Lung microvascular endothelial cell (primary cell): ENCODE measurements at regions not wholly inside any gene's neighbourhood (a gene's known extent, or its start where the extent isn't known, plus 50 kb on each side); places are given as distances from the start of the nearest gene placed in this dataset.
A peak's percentile ranks its signal among the peaks of the same experiment; 100 is the strongest.

ENCODE experiments used
- DNase-seq, 2 donors: peaks; one replicate each; pipeline versions ENCODE4 v3.0.0 to v3.0.0-alpha.2; 2010; ENCODE audit warnings: low read depth in 2 of 2

DNA sequence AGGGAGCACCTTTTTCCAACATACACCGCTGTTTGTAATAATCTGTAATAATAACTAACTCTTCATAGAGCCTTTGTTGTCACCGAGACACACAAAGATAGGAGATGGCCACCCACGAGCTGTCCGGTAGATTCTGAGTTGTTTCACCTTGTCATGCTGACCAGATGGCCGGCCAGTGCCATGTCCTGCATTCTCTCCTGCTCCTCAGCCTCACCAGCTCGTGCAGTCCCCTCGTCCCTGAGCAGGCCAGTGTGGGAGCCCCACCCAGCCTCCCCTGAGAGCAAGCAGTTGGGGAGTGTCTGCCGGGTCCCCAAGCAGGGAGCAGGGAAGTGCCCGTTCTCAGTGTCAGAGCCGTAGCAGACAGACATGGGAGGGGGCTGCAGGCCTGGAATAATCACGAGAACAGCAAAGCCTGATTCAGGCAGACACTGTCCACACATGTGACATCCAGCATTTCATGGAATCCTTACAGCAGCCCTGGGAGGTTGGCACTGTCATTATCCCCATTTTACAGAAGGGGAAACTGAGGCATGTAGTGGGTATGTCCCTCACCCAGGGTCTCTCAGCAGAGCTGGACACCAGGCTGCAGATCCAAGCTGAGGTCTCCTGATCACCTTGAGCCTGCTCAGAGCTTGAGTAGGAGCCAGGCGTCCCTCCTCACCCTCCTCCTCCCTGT, 178.5 kb upstream of the CIBAR2 start:
- no peak for DNase-seq

DNA sequence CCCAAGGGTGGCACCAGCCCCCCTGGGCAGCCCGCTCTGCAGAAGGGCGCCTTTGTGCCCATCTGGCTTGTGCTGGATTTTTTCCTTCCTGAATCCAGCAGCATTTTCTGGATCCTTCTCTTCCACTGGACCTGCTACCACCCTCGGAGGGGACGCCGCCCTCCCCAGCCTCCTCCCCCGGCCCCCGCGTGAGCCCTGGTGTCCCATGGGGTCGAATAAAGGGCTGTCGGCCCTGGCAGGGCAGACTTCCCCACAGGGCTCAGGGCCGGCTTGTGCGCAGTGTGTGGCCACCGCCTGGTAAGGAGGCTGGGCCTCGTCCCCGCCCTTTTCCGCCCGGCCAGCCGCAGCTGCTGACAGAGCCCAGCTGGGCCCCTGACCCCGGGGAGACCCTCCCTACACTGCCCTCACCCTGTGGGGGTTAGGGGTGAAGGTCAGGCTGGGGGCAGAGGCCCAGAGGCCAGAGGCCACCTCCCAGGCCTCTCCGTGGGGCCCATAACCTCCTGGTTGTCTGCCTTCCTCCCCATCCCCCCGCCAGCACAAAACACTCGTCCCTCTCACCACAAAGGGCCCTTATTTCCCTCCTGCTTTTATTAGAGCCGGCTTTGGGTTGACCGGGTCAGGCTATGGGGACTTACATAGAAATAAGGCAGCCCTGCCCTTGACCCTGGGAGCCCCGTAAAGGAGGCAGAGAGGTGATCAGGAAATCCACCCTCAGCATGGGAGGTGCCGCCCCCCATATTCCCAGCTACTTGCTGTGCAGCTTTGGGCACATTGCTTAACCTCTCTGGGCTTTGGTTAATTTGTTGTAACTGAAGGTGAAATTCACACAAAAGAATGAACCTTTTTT, 179.3 kb upstream of the CIBAR2 start:
- peak; percentile 32 to 45 for DNase-seq

DNA sequence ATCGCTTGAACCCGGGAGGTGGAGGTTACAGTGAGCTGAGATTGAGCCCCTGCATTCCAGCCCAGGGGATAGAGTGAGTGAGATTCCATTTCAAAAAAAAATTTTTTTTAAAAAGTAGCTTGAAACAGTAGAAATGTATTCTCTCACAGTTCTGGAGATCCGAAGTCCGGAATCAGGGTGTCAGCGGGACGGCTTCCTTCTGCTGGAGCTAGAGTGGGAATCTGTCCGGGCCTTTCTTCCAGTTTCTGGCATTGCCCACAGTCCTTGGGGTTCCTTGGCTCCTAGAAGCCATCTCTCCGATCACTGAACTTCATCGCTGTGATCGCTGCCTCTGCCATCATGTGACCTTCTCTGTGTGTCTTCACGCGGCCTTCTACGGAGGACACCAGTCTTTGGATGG, 181.2 kb upstream of the CIBAR2 start:
- DNase-seq, result no peak

DNA sequence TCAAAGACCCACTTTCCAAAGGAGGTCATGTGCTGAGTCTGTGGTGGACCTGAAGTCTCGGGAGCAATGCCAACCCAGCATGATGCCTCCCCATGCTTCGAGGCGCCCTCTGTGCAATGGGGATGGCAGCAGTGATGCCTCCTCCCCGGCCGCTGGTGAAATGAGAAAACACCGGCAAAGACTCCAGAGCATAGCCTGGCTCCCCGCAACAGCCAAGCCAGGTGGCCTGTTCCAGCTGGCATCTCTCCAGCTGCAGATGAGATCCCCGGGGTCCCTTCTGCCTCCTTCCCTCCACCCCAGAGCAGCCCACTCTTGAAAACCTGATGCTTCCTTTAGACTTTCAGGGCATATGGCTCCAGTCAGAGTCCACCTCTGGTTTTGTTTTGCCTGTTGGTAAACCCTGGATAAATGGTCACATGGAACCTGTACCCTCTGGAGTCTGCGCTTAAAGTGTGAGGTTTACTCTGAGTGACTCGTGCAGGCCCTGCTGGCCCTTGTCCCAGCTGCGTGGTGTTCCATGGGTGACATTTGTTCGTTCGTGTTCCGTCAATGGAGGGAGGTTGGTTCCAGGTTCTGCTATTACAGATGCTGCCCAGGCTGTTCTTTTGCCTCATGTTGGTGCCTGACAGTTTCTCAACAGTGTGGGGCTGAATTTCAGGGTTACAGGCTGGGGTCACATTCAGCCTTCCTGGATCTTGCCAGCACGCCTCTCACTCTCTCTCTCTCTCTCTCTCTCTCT, 181.8 kb upstream of the CIBAR2 start:
- DNase-seq, result no peak

DNA sequence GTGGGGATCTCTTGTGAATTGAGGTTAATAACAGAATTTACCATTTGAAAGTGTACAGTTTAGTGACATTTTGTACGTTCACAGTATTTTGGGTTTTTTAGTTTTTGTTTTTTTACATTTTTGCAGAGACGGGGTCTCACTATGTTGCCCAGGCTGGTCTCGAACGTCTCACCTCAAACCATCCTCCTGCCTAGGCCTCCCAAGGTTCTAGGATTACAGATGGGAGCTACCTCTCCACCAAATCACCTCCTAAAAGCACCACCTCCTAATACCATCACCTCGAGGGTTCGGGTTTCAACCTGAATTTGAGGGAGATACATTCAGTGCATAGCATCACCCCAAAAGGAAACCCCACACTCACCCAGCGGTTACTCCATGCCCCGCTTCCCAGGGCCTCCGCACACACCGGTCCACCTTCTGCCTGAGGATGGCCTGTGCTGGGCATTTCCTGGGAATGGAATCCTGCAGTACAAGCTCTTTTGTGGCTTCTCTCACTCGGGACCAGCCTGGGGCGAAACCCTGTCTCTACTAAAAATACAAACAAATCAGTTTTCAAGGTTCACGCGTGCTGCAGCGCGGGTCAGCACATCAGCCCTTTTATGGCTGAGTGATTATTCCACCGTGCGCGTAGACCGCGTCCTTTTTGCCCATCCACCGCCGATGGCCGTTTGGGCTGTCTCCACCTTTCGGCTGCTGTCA, 182.7 kb upstream of the CIBAR2 start:
- no peak for DNase-seq

DNA sequence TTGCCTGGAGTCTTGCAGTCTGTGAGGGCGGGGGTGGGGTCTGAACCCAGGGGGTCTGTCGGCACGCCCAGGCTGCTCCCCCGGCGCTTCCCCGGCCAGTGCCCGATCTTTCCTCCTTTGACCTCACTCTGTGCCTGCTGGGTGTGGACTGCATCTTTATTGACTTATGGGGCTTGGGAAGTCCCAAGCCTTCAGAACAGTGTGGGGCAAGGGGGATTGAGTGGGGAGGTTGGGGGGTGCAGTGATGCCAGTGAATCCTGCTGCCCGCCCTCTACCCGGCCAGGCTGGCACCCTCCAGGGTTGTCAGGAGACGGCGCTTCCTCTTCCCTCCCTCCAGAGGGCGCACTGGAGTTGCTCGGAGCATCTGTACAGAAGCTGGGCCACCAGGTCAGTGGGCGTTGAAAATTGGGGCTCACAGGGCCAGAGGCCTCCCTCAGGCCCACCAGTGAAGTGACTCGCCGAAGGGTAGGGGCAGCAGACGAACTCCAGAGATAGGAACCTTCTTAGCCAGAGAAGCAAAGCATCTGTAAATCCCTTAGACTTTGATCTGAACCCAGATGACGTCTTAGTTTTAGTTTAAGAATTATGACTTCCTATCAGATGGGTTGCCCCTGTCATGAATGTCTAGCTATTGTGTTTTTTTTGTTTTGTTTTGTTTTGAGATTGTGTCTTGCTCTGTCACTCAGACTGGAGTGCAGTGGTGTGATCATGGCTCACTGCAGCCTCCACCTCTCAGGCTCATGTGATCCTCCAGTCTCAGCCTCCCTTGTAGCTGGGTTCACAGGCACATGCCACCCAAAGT, 184.8 kb upstream of the CIBAR2 start:
- DNase-seq, result peak; percentile 30 to 46

DNA sequence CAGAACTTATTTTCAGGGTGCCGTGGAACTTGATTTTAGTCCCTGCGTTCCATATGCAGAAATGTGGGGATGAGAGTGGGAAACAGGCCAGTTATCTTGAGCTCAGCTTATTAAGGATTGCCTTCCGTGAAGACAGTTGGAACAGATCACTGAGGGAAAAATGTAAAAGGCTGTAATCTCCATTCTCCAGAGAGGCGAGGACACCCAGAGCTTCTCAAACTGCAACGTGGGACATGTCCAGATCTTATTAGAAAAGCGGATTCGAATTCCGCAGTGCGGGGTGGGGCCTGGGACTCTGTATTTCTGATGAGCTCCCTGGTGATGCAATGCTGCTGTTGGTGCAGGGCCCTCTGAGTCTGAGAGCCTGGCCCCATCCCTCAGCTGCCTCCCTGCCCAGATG, 185.6 kb upstream of the CIBAR2 start:
- no peak for DNase-seq

DNA sequence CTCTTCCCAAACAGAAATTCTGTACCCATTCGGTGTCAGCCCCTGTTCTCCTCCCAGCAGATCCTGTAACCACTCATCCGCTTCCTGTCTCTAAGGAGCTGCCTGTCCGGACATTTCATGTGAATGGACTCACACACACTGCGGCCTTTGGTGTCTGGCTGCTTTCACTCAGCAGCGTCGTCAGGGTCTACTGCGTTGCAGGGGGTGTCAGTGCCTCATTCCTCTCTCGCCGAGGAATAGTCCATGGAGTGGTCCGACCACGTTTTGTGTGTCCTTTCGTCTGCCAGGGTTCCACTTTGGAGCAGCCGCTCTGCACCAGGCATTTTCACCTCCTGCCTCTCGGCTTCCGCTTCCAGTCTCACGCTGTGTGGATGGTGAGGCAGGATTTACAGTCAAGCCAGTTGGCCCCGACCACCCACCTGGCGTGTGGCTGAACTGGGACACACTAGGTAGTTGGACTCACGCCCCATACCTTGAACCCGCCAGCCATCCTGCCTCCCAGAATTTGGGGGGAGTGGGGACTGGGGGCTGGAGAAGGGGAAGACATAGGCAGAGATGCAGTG, 188.2 kb upstream of the CIBAR2 start:
- no peak for DNase-seq

DNA sequence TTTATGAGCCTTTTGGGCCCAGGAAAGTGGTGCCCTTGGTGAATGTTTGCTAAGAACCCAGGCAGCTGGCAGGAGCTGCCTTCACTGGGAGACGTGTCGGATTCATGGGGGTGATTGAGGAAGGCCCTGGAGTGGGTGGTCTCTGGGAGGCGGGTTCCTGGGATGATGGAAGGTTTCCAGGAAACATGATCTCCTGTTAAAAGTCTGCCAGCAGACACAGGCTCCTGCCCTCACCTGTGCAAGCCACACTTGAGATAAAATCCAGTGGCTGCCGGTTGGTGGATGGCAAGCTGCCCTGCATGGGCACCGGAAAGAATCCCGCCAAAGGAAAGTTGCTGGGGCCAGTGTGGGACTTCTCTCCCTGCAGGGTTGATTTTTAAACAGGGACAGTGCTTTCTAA, 189.0 kb upstream of the CIBAR2 start:
- no peak for DNase-seq

DNA sequence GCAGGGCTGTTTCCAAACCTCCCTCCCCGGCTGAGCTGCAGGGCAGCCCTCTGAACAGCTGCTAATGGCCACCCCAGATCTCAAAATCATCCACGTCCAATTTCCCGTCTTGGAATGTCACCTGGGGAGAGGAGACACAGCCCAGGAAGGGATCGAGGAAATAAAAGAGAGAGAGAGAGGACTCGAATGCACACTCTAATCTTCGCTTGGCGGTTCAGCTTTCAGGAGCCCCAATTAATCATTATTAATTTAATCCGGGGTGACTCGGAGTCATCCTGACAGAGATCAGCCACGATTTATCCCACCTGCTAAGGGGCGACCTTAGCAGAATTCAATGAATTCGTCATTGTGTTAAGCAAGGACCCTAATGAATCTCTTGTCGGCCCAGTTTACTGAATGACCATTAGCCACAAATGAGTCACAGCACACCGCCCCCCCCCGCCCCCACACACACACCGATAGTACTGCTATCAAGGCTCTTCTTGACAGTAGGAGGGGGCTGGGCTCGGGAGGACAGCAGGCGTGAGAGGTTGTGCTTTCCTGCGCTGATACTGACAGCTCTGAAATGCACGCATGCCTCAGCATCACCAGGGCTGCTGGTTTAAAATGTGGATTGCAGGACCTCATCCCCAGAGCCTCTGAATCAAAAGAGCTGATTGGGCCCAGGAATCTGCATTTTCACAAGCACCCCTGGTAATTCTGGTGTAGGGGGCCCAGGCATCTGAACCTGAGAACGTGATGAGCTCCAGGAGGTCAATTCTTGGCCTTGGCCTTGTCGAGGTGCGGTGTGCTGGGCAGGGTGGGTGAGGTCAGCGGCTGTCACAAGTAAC, 190.0 kb upstream of the CIBAR2 start:
- DNase-seq, result no peak

DNA sequence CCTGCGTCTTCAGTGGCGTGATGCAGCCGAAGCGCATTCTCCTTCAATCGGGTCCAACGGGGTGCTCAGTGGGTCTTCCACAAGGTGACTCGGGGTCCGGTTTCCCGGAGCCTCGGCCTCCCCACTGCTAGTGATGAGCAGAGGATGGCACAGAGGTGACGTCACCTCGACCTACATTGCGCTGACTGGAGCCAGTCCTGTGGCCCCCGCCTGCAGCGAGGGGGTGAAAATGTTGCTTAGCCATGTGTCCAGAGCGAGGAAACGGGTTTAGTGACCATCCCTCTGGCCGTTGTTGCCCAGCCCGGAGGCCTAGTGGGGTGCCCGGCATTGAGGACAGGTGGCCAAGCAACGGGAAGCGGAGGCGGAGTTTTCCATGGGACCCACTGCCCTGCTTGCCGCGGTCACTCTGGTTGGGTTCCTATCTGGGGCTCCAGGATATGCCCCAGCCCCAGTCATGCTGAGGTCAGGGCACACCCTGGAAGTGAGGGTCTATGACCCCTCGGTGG, 190.6 kb upstream of the CIBAR2 start:
- no peak for DNase-seq

DNA sequence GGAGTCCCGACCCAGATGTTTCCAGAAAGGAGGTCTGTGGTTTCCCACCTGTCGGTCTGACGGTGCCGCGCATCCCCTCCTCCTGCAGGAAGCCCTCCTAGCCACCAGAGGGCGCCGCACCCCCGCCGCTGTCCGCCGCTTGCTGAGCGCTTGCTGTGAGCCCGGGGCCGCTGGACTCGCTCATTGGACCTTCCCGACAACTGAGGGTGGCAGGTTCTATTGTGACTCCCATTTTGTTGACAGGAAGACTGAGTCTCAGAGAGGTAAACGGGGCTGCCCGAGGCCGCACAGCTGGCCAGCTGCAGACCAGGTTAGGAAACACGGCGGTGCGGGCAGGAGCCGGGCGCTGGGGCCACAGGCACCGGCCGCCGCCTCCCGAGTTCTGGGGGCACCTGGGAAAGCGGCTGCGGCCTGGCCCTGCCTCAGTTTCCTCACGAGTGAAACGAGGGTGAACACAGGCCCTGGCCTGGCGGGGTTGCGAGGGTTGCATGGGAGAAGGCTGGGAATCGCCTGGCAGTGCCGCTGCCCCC, 191.1 kb upstream of the CIBAR2 start:
- peak; percentile 50 to 76 for DNase-seq

DNA sequence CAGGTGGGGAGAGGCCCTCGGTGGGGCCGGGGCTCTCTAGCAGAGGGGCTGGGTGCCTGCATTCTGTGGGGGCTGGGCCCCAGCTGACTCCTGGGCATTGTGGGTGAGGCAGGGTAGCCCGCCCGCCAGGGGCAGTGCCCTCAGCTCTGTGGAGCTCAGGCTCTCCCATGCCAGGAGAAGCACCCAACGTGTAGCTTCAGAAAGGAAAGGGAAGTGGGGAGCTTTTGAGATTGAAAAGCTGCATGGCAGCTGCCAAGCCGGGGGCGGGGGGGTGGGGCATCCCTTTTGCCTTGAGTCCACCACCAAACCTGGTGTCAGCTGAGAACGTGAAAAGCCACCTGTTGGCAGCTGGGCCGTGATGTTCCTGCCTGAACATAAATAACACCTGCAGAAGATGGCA, 192.1 kb upstream of the CIBAR2 start:
- DNase-seq, result no peak

DNA sequence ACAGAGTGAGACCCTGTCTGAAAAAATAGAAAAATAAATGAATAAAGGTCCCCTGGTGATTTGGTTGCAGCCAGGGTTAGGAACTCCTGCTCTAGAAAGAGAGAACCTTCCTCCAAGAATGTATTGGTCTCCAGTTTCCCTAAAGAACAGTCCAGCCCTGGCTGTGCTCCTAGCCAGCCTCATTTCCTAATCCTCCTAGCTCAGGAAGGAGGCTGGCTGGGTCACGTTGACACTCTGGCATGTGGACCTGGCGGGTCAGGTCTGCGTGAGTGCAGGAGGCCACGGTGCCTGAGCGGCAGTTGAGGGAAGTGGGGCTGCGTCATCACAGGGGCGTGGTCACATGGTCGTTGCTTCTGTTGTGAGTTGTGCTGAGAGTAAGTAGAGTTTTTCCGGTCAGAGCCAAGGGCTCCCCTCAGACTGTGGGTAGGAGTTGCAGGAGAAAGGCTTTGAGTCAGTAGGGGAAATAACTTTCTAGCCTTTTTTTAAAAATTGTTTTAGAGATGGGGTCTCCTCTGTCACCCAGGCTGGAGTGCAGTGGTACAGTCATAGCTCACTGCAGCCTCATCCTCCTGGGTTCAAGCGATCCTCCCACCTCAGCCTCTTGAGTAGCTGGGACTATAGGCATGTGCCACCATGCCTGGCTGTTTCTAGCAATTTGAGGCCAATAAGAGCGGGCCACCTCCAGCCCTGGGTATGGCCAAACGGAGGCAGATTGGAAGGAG, 194.0 kb upstream of the CIBAR2 start:
- DNase-seq, result peak; percentile 85 to 87

DNA sequence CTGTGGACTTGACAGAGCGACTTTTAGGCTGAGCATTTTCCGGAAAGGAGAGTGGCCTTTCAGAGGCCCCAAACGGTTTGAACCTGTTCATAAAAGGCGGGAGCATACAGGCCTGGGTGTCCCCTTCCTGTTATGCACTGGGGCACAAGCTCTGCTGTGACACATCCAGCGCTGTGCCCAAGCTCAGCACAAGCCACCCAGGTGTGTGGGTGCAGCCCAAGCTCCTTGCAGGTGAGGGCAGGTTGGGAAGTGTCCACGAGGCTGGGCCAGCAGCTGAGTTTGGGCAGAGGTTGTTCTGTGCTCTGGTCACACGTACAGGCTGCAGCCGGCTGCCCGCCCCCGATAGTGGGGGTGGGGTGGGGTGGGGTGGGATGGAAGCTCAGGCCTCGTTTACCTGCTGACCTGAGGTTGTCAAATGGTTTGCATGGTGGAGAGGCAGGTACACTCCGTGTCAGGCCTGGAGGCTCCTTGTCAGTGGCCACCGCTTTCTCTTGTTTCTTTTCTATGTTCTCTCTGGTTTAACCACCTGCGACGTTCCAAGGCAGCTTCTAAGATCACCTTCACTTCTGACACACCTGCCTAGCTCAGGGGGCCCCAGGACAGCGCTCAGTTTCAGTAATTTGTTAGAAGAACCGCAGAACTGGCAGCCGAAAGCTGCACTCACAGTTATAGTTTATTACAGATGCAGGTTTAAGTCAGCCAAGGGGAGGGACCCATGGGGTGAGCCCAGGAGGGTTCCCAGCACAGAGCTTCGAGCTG, 194.7 kb upstream of the CIBAR2 start:
- DNase-seq, result no peak

DNA sequence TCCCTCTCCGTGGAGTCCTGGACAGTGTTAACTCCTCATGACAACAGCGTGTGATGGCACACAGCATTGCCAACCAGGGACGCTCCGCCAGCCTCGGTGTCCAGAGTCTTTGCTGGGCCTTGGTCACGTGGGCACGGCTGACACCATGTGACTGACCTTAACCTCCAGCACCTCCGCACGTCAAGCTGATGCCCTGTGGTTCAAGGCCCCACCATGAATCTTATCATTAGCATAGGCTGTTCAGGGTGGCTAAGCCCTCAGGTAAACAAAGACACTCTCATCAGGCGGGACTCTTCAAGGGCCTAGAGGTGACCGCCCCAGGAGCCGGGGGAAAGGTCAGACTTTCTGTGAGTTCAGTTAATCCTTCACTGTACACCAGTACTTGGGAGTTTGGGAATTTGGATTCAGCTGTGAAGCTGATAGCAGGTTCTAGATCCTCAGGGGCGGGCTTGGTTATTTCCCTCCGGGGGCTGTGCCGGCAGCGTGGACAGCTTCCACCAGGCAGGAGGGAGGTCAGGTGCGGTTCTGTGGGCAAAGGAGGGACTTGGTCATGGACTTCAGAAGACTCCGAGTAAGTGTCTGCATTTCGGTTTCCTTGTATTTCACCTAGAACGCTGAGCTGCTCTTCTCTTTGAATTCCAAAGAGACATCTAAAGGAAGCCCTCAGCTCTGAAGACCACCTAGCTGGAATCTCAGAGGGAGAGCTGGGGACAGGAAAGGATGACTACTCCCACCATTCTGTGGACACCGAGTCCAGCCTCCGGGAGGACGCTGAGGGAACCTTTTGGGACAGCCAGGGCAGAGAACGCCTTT, 195.5 kb upstream of the CIBAR2 start:
- no peak for DNase-seq
